H1 (cell line): ENCODE measurements at regions not wholly inside any gene's neighbourhood (a gene's known extent, or its start where the extent isn't known, plus 50 kb on each side); places are given as distances from the start of the nearest gene placed in this dataset.

Experiments
- CTCF ChIA-PET: fragments of 300-600 bp; sonication (Branson Sonifier 250); formaldehyde crosslinking; loops from one replicate; lab custom pipeline; 2021; ENCODE audit not compliant: partially characterized antibody; lab: Charles Lee
- POLR2A ChIA-PET: fragments of 300-600 bp; sonication (Branson Sonifier 250); formaldehyde crosslinking; loops from one replicate; lab custom pipeline; 2021; ENCODE audit warnings: inconsistent platforms; ENCODE audit not compliant: partially characterized antibody; lab: Charles Lee
- DNase-seq, 2 experiments: peaks; one replicate each; pipeline versions ENCODE4 v3.0.0 to v3.0.0-alpha.2; 2010 to 2022; ENCODE audit warnings: low spot score in 2 of 2, low read depth in 1 of 2, mixed read lengths in 1 of 2
- FAIRE-seq: peaks from 2 replicates; lab custom pipeline; 2011; peaks lifted over from hg19 to GRCh38; lab: Jason Lieb, UNC
- H2AFZ ChIP-seq: 2 replicates; pipeline ENCODE4 v1.8.1; 2012; ENCODE audit warnings: low read length, inconsistent platforms
- H2AK5ac ChIP-seq: 2 replicates; pipeline ENCODE4 v1.6.1; 2013; ENCODE audit warnings: low read depth, low read length
- H2BK120ac ChIP-seq: replicated peaks from 2 replicates; pipeline ENCODE3; 2013; ENCODE audit warnings: low read depth, low read length, inconsistent platforms
- H2BK12ac ChIP-seq: 2 replicates; pipeline ENCODE4 v1.6.1; 2013; ENCODE audit warnings: low read depth, low read length
- H2BK15ac ChIP-seq: 2 replicates; pipeline ENCODE4 v1.6.1; 2013; ENCODE audit warnings: low read length
- H2BK20ac ChIP-seq: 2 replicates; pipeline ENCODE4 v1.6.1; 2013; ENCODE audit warnings: low read length
- H2BK5ac ChIP-seq: 2 replicates; pipeline ENCODE4 v1.6.1; 2013; ENCODE audit warnings: low read depth, low read length
- H3K14ac ChIP-seq: 2 replicates; pipeline ENCODE4 v1.6.1; 2013; ENCODE audit warnings: inconsistent platforms; ENCODE audit not compliant: insufficient read length
- H3K18ac ChIP-seq: 2 replicates; pipeline ENCODE4 v1.6.1; 2013; ENCODE audit warnings: low read length; ENCODE audit errors: extremely low read depth
- H3K23ac ChIP-seq: 2 replicates; pipeline ENCODE4 v1.6.1; 2013; ENCODE audit warnings: inconsistent platforms; ENCODE audit not compliant: insufficient read length
- H3K23me2 ChIP-seq: 2 replicates; pipeline ENCODE4 v1.6.1; 2013; ENCODE audit warnings: low read depth, low read length
- H3K27ac ChIP-seq: 2 replicates; pipeline ENCODE4 v1.6.1; 2011; ENCODE audit warnings: low read depth, low read length, inconsistent platforms
- H3K27me3 ChIP-seq, 4 experiments: replicated peaks in 1 of 4; 1 replicate in 1 of 4; 2 replicates in 3 of 4; pipeline versions ENCODE4 v1.6.1 to v1.8.1; 2011 to 2013; ENCODE audit warnings: low read length in 3 of 4, mild to moderate bottlenecking in 3 of 4, inconsistent platforms in 2 of 4, mixed read lengths in 2 of 4, moderate library complexity in 1 of 4; ENCODE audit not compliant: control insufficient read depth in 3 of 4, insufficient read depth in 3 of 4; ENCODE audit errors: extremely low read depth in 1 of 4
- H3K36me3 ChIP-seq, 4 experiments: 2 replicates each; pipeline versions ENCODE4 v1.6.1 to v1.8.1; 2011 to 2013; ENCODE audit warnings: mild to moderate bottlenecking in 4 of 4, low read length in 3 of 4, moderate library complexity in 2 of 4, control low read depth in 1 of 4, inconsistent platforms in 1 of 4; ENCODE audit not compliant: insufficient read depth in 4 of 4, control insufficient read depth in 2 of 4
- H3K4ac ChIP-seq: replicated peaks from 2 replicates; pipeline ENCODE3; 2013; ENCODE audit warnings: low read length, low read depth, mixed read lengths, inconsistent platforms; ENCODE audit not compliant: insufficient read length
- H3K4me1 ChIP-seq, 4 experiments: replicated peaks in 1 of 4; 1 replicate in 1 of 4; 2 replicates in 3 of 4; pipeline versions ENCODE4 v1.6.1 to v1.8.1; 2011 to 2013; ENCODE audit warnings: low read length in 3 of 4, inconsistent platforms in 2 of 4, mixed read lengths in 1 of 4; ENCODE audit not compliant: insufficient read depth in 4 of 4, control insufficient read depth in 3 of 4
- H3K4me2 ChIP-seq, 2 experiments: 2 replicates each; pipeline versions ENCODE4 v1.6.1 to v1.8.1; 2011 to 2013; ENCODE audit warnings: low read depth in 2 of 2, low read length in 2 of 2, control low read depth in 1 of 2, inconsistent platforms in 1 of 2, mild to moderate bottlenecking in 1 of 2; ENCODE audit not compliant: insufficient read depth in 1 of 2
- H3K4me3 ChIP-seq, 4 experiments: fragments of 200-600, 300-600 bp in 1 of 4; sonication (generic), shearing (Covaris generic), sonication (Bioruptor Twin) in 1 of 4; 2 replicates each; pipeline versions ENCODE4 v1.5.1 to v1.8.1; 2011 to 2016; ENCODE audit warnings: low read length in 4 of 4, low read depth in 3 of 4, control low read depth in 2 of 4, inconsistent platforms in 2 of 4, mild to moderate bottlenecking in 2 of 4, mixed read lengths in 1 of 4, moderate library complexity in 1 of 4; ENCODE audit not compliant: insufficient read depth in 2 of 4; ENCODE audit errors: extremely low read depth in 1 of 4
- H3K56ac ChIP-seq: replicated peaks from 2 replicates; pipeline ENCODE3; 2013; ENCODE audit warnings: low read depth, mild to moderate bottlenecking, mixed read lengths, low read length, inconsistent platforms; ENCODE audit not compliant: insufficient read length
- H3K79me1 ChIP-seq: 2 replicates; pipeline ENCODE4 v1.6.1; 2013; ENCODE audit warnings: low read depth, low read length, control low read depth
- H3K79me2 ChIP-seq, 2 experiments: 2 replicates each; pipeline versions ENCODE4 v1.6.1 to v1.8.1; 2012 to 2013; ENCODE audit warnings: low read length in 2 of 2, mild to moderate bottlenecking in 2 of 2, inconsistent platforms in 1 of 2; ENCODE audit not compliant: insufficient read depth in 2 of 2, control insufficient read depth in 1 of 2
- H3K9ac ChIP-seq, 4 experiments: replicated peaks in 1 of 4; 1 replicate in 1 of 4; 2 replicates in 3 of 4; pipeline versions ENCODE4 v1.6.1 to v1.8.1; 2011 to 2013; ENCODE audit warnings: low read depth in 3 of 4, low read length in 3 of 4, control low read depth in 2 of 4, mild to moderate bottlenecking in 2 of 4, moderate library complexity in 2 of 4, inconsistent platforms in 1 of 4; ENCODE audit errors: extremely low read depth in 1 of 4
- H3K9me3 ChIP-seq, 2 experiments: 2 replicates each; pipeline versions ENCODE4 v1.6.1 to v1.8.1; 2012 to 2013; ENCODE audit warnings: mild to moderate bottlenecking in 2 of 2, moderate library complexity in 2 of 2, control low read depth in 1 of 2, inconsistent platforms in 1 of 2, low read depth in 1 of 2, low read length in 1 of 2, mixed read lengths in 1 of 2; ENCODE audit not compliant: insufficient read depth in 2 of 2
- H4K20me1 ChIP-seq, 2 experiments: replicated peaks in 1 of 2; 2 replicates each; pipeline versions ENCODE3 to v1.8.1; 2011 to 2013; ENCODE audit warnings: inconsistent platforms in 2 of 2, low read length in 2 of 2, mild to moderate bottlenecking in 1 of 2; ENCODE audit not compliant: insufficient read depth in 2 of 2, control insufficient read depth in 1 of 2
- H4K5ac ChIP-seq: 2 replicates; pipeline ENCODE4 v1.6.1; 2013; ENCODE audit warnings: low read length, low read depth, mixed read lengths, inconsistent platforms; ENCODE audit not compliant: insufficient read length
- H4K8ac ChIP-seq: 2 replicates; pipeline ENCODE4 v1.8.0; 2013; ENCODE audit warnings: mild to moderate bottlenecking, moderate library complexity, low read length, inconsistent platforms; ENCODE audit not compliant: insufficient read depth; ENCODE audit errors: extremely low read depth
- H4K91ac ChIP-seq: replicated peaks from 2 replicates; pipeline ENCODE3; 2013; ENCODE audit warnings: low read length, mixed read lengths, inconsistent platforms; ENCODE audit not compliant: insufficient read length
- CTBP2 ChIP-seq: IDR thresholded peaks from 2 replicates; pipeline ENCODE4 v1.7.0; 2011; ENCODE audit warnings: borderline replicate concordance, mild to moderate bottlenecking, moderate library complexity, mixed read lengths, low read length; ENCODE audit not compliant: insufficient read depth, insufficient read length
- EGR1 ChIP-seq: IDR thresholded peaks from 2 replicates; pipeline ENCODE4 v1.6.1; 2011; ENCODE audit warnings: low read depth, low read length, borderline replicate concordance
- GTF2F1 ChIP-seq: IDR thresholded peaks from 2 replicates; pipeline ENCODE4 v1.6.1; 2012; ENCODE audit warnings: low read depth, low read length, improper control_type of control experiment, borderline replicate concordance
- POLR2A ChIP-seq, 2 experiments: IDR thresholded peaks; 1 replicate in 1 of 2; 2 replicates in 1 of 2; pipeline ENCODE4 v1.6.1; 2011; ENCODE audit warnings: low read depth in 2 of 2, low read length in 2 of 2, mild to moderate bottlenecking in 2 of 2; ENCODE audit errors: control extremely low read depth in 1 of 2
- SP1 ChIP-seq: IDR thresholded peaks from 2 replicates; pipeline ENCODE4 v1.6.1; 2011; ENCODE audit warnings: low read depth, low read length
- SP4 ChIP-seq: IDR thresholded peaks from 2 replicates; pipeline ENCODE4 v1.6.1; 2012; ENCODE audit warnings: low read length, inconsistent platforms
- TF ChIP-seq, protein P1 (sequence below): IDR thresholded peaks from 2 replicates; pipeline ENCODE4 v1.6.1; 2012; ENCODE audit warnings: inconsistent platforms
- TF ChIP-seq, protein P2 (sequence below): IDR thresholded peaks from 2 replicates; pipeline ENCODE4 v1.6.1; 2011; ENCODE audit warnings: low read depth, mild to moderate bottlenecking, low read length; ENCODE audit not compliant: insufficient read depth

DNA sequence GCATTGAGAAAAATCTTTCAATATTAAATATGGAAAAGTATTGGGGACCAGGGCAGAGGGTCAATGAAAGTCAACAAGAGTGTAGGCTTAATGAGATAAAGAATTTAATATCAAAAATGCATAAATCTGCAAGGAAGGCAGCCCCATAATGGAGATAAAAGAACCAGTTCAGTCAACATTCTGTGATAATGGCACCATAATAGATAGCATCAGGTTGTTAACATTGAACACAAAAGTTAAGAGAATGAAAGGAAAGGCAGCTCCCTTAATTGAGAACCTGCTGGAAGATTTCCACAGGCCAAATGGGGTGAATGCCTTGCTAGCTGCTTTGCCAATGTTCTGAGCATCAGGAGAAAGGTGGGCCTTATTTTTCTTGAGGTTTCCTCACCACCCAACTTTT is 60.4 kb upstream of the TMEM33 start:
- H3K4me1 ChIP-seq = peaks cover 0 to 8% (median 5%) of the 10 kb centered on the region in 4 experiments; a peak in 6 of 7 replicates
- POLR2A ChIA-PET = interaction anchor here (1.8 to 2.1 kb wide), 2 partner anchors 120 to 124 kb away, joined by 4 to 5 read pairs; no protein-coding TSS in a partner anchor
- TF ChIP-seq SP1 (no peak), POLR2A (IDR thresholded peaks at IDR 0.05; ENCODE audit: control extremely low read depth in 1 of 2, low read depth in 2 of 2, low read length in 2 of 2) (no peak), EGR1 (no peak), CTBP2 (no peak), SP4 (no peak), GTF2F1 (no peak)
- TF ChIP-seq, protein P1, sequence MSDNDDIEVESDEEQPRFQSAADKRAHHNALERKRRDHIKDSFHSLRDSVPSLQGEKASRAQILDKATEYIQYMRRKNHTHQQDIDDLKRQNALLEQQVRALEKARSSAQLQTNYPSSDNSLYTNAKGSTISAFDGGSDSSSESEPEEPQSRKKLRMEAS = no peak
- TF ChIP-seq, protein P2, sequence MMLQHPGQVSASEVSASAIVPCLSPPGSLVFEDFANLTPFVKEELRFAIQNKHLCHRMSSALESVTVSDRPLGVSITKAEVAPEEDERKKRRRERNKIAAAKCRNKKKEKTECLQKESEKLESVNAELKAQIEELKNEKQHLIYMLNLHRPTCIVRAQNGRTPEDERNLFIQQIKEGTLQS = no peak

More for the DNA sequence above, 60.4 kb upstream of the TMEM33 start:
- FAIRE-seq = peak; percentile 7
- no peaks in the 10 kb centered on the region; the same call in 1 of the 2 replicates for H3K23me2 ChIP-seq
- H2BK5ac ChIP-seq = no peak overlapping the region
- H3K23ac ChIP-seq = no peak overlapping the region
- H4K91ac ChIP-seq = no peak overlapping the region
- CTCF ChIA-PET = interaction anchor here (0.7 to 2.4 kb wide), 9 partner anchors 8 to 155 kb away, joined by 3 to 11 read pairs (median 3); partner anchors contain the start of gene PHOX2B
- peaks cover 81 to 99% (median 95%) of the 10 kb centered on the region in 4 experiments for H3K27me3 ChIP-seq
- H2BK15ac ChIP-seq = no peak overlapping the region
- H3K36me3 ChIP-seq = no peaks in the 10 kb centered on the region; a peak in 1 of 8 replicates
- no peak overlapping the region for H2AFZ ChIP-seq
- H3K79me2 ChIP-seq = no peaks in the 10 kb centered on the region
- DNase-seq = no peak
- H3K9ac ChIP-seq = no peak overlapping the region
- H4K20me1 ChIP-seq = peaks cover 14 to 30% of the 10 kb centered on the region in 2 experiments
- H3K14ac ChIP-seq = no peak overlapping the region
- H4K5ac ChIP-seq = no peak overlapping the region
- no peaks in the 10 kb centered on the region for H3K9me3 ChIP-seq
- H3K4me2 ChIP-seq = no peak overlapping the region; a peak in 1 of 4 replicates
- no peaks in the 10 kb centered on the region for H3K79me1 ChIP-seq
- no peak overlapping the region for H2BK120ac ChIP-seq
- H3K18ac ChIP-seq = no peak overlapping the region
- no peak overlapping the region for H3K27ac ChIP-seq
- H4K8ac ChIP-seq = no peak overlapping the region
- no peak overlapping the region for H3K56ac ChIP-seq
- H3K4me3 ChIP-seq = no peak overlapping the region
- H2AK5ac ChIP-seq = no peak overlapping the region
- H2BK20ac ChIP-seq = no peak overlapping the region
- no peak overlapping the region for H2BK12ac ChIP-seq
- H3K4ac ChIP-seq = no peak overlapping the region
